Heart right ventricle (tissue), 16 donors: ENCODE measurements at regions not wholly inside any gene's neighbourhood (a gene's known extent, or its start where the extent isn't known, plus 50 kb on each side); places are given as distances from the start of the nearest gene placed in this dataset.

ENCODE experiments used
- ATAC-seq, 8 donors: fragments of 200-7000 bp; cut with Tn5 transposase; one replicate each; pipeline ENCODE4 v1.9.1; 2020; ENCODE audit warnings: mild to moderate bottlenecking in 8 of 8, moderate library complexity in 8 of 8, moderate number of reproducible peaks in 1 of 8
- DNase-seq, 2 donors: peaks; one replicate each; pipeline ENCODE4 v3.0.0-alpha.2; 2020
- H3K27ac ChIP-seq, 10 donors: fragments of 200-600 bp; sonication (generic) in 2 of 10; one replicate each; pipeline versions ENCODE4 v1.5.0 to v1.8.0; 2020 to 2022; ENCODE audit warnings: mild to moderate bottlenecking in 3 of 10
- H3K27me3 ChIP-seq, 7 donors: fragments of 200-600 bp; one replicate each; pipeline ENCODE4 v1.8.0; 2021 to 2022; ENCODE audit warnings: mild to moderate bottlenecking in 2 of 7
- H3K36me3 ChIP-seq, 9 donors: fragments of 200-600 bp; sonication (generic) in 1 of 9; one replicate each; pipeline versions ENCODE4 v1.5.0 to v1.8.0; 2020 to 2022; ENCODE audit warnings: mild to moderate bottlenecking in 2 of 9
- H3K4me1 ChIP-seq, 9 donors: fragments of 200-600 bp; sonication (generic) in 1 of 9; one replicate each; pipeline versions ENCODE4 v1.5.0 to v1.8.0; 2020 to 2022; ENCODE audit warnings: mild to moderate bottlenecking in 4 of 9
- H3K4me3 ChIP-seq, 10 donors: fragments of 200-600 bp; sonication (generic) in 2 of 10; one replicate each; pipeline versions ENCODE4 v1.5.0 to v1.8.0; 2020 to 2022; ENCODE audit warnings: mild to moderate bottlenecking in 7 of 10, moderate library complexity in 2 of 10
- H3K9me3 ChIP-seq, 11 donors: fragments of 200-600 bp in 10 of 11; sonication (generic) in 2 of 11; one replicate each; pipeline versions ENCODE4 v1.5.0 to v1.8.0; 2013 to 2022; ENCODE audit warnings: mild to moderate bottlenecking in 2 of 11, control low read depth in 1 of 11, moderate library complexity in 1 of 11
- WGBS, 2 donors: extraction: QIAGEN DNeasy Blood & Tissue Kit; methylation state at CpG; one replicate each; pipeline ENCODE4 v1.1.7; 2013; ENCODE audit warnings: inconsistent platforms in 1 of 2; 5-methylcytosine and 5-hydroxymethylcytosine counted together
- intact Hi-C, 10 donors: fragments of 100-400 bp; cut with DNase I; formaldehyde crosslinking; loops; one replicate each; pipeline versions ENCODE4 v1.11.1 to v1.14.2; 2022
- TF ChIP-seq, protein P1 (sequence below), 9 donors: fragments of 200-600 bp; sonication (generic) in 2 of 9; IDR thresholded peaks; one replicate each; pipeline versions ENCODE4 v1.5.0 to v1.8.0; 2021 to 2022; ENCODE audit warnings: antibody characterized with exemption in 9 of 9, mild to moderate bottlenecking in 5 of 9, moderate library complexity in 1 of 9
- donor health status: Arrhythmogenic right ventricular cardiomyopathy.
- donor health status: ischemic (EF 13 %, LVEDD 7.1; RV severe dilation, severe dysfunction).
- donor health status: healthy with polysubstance abuse.
- donor health status: DM: no; HTN: yes; CAD: no.
- donor health status: DM: no; HTN: no; CAD: no.
- donor health status: ischemic (EF 25% LVEDD 6.9; RV normal size, moderate dysfunction).
- donor health status: ischemic (EF 25% LVEDD 5.7; RV mildly dilated, moderate dysfunction).
- donor health status: healthy.
- donor health status: DM: yes; HTN: yes; CAD: no.
- donor health status: Ischemic cardiomyopathy.
- donor health status: ischemic (EF 35%, LVEDD 5.7; RV mildly dilated, moderate dysfunction).
- donor health status: nonischemic (EF 11% LVEDD 7.7; RV severe dilation, severe dysfunction).
- donor health status: DM: yes; HTN: yes; CAD: no.
- donor health status: PGD.
- donor health status: ischemic (EF 29% LVEDD 5.4; RV normal size, mild dysfunction).
- donor health status: nonischemic (EF 23%, LVEDD 6.1; RV moderate dilation, normal function).

DNA sequence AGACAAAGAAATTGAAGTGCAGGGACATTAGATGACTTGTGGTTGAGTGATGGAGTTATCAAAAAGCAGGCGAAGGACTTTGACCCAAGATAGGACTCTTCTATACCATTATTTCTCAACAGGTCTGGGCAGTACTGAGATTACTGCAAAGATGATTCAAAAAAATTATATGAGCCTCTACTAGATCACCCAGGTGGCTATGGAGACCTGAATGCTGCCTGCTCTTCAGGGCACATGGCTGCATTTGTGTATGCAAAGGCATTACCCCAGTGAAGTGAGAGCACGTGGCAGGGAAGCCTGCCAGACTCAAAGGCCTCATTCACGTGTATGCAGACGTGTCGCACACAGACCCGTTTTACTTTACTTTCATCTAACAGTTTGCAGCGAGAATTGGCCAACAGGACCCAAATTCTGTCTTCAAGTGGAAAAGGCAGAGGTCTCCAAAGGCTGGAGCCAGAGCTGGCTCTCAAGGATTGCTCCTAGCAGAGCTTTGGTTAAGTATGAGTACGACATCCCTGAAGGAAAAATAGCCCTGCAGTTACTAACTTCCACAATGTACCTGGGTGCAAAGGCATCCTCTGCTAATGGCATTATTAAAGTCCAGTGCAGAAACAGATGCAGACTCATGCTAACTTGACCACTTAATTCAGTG lies 113.8 kb upstream of the ARMC2 start:
- no peaks in the 10 kb centered on the region for H3K9me3 ChIP-seq
- DNase-seq (no peak), ATAC-seq (no peak)
- peaks cover 0 to 29% (median 9%) of the 10 kb centered on the region in 9 donors for H3K4me1 ChIP-seq
- no peaks in the 10 kb centered on the region for H3K27me3 ChIP-seq
- TF ChIP-seq, protein P1, sequence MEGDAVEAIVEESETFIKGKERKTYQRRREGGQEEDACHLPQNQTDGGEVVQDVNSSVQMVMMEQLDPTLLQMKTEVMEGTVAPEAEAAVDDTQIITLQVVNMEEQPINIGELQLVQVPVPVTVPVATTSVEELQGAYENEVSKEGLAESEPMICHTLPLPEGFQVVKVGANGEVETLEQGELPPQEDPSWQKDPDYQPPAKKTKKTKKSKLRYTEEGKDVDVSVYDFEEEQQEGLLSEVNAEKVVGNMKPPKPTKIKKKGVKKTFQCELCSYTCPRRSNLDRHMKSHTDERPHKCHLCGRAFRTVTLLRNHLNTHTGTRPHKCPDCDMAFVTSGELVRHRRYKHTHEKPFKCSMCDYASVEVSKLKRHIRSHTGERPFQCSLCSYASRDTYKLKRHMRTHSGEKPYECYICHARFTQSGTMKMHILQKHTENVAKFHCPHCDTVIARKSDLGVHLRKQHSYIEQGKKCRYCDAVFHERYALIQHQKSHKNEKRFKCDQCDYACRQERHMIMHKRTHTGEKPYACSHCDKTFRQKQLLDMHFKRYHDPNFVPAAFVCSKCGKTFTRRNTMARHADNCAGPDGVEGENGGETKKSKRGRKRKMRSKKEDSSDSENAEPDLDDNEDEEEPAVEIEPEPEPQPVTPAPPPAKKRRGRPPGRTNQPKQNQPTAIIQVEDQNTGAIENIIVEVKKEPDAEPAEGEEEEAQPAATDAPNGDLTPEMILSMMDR (IDR thresholded peaks at IDR 0.05), result no peak
- WGBS, 2 donors, result 84 to 85% methylated on average over 8 of the region's 8 CpGs
- H3K4me3 ChIP-seq, result no peak overlapping the region
- no peak overlapping the region for H3K27ac ChIP-seq
- intact Hi-C loops, result no loop called here
- H3K36me3 ChIP-seq, result no peaks in the 10 kb centered on the region

DNA sequence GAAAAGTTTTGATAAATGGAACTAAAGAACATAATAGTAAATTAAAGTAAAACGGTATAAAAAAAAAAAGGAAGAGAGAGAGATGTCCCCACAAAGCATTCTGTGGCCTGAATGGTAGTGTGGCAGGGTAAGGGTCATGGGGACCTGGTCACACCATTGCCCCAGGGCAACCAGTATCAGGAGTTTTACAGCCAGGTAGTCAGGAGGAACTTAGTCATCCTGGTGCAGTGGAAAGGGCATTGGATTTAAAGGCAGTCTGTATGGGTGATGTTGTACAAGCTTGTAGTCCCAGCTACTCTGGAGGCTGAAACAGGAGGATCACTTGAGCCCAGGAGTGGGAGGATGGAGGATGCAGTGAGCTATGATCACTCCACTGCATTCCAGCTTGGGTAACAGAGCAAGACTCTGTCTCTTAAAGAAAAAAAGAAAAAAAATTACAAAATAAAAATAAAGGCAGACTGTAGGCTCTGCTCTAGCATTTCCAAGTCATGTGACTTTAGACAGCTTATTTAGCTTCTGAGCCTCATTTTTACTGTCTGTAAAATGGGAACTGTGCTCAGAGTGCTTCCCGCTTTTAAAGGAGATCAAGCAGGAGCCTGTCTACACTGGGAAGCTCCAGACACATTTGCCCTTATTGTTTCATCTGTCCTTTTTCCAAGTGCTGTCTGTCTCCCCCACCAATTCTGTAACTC lies 112.8 kb upstream of the ARMC2 start:
- no peak overlapping the region for H3K4me3 ChIP-seq
- H3K27ac ChIP-seq, result no peak overlapping the region
- TF ChIP-seq, protein P1 (IDR thresholded peaks at IDR 0.05), result no peak
- DNase-seq (no peak), ATAC-seq (no peak)
- 89 to 98% methylated on average over 2 of the region's 2 CpGs for WGBS, 2 donors
- H3K4me1 ChIP-seq, result peaks cover 0 to 32% (median 13%) of the 10 kb centered on the region in 9 donors
- H3K27me3 ChIP-seq, result no peaks in the 10 kb centered on the region
- intact Hi-C loops, result no loop called here
- no peaks in the 10 kb centered on the region for H3K9me3 ChIP-seq
- no peaks in the 10 kb centered on the region for H3K36me3 ChIP-seq

DNA sequence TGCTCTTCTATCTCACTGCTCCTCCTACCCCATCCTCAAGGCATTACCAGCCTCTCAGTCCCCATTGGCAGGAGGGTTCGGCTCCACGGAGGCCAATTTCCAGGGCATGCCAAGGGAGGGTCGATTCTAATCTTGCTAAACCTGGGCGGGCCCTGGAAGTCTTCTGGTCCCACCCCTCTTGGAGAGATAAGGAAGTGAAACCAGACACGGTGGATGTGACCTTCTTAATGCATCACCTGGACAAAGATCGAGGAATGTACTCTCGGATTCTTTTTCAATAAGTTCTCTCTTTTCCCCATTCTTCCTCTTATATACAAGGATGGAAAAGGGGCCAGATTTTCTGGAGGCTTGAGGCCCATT lies 112.2 kb upstream of the ARMC2 start:
- peaks cover 0 to 32% (median 10%) of the 10 kb centered on the region in 9 donors for H3K4me1 ChIP-seq
- H3K4me3 ChIP-seq, result no peak overlapping the region
- WGBS, 2 donors, result 61 to 71% methylated on average over 7 of the region's 7 CpGs
- ATAC-seq (no peak), DNase-seq (no peak)
- no peaks in the 10 kb centered on the region for H3K9me3 ChIP-seq
- H3K36me3 ChIP-seq, result no peaks in the 10 kb centered on the region
- H3K27ac ChIP-seq, result no peak overlapping the region
- intact Hi-C loops, result no loop called here
- no peaks in the 10 kb centered on the region for H3K27me3 ChIP-seq
- TF ChIP-seq, protein P1 (IDR thresholded peaks at IDR 0.05), result no peak

DNA sequence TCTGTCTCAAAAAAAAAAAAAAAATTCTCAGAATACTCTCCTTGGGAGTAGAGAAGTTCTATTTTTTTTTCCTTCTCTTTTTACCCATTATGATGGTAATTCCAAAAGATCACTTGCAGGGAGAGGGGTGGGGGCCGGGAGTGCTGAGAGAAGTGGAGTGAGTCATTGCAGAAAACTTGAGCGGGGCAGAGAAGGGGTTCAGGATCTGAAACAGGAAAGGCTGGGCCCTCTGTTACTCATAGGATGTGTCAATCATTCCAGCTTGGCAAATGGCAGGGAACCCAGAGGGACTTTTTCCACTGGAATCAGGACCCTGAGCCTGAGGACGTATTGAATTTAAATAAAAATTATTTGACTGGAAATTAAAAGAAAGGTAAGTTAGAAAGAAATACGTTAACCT lies 111.4 kb upstream of the ARMC2 start:
- DNase-seq (peak in 1 of 2 donors; percentile 28), ATAC-seq (peak in 5 of 8 donors; percentile 30 to 72 (median 60))
- 35 to 52% methylated on average over 4 of the region's 4 CpGs for WGBS, 2 donors
- no peak overlapping the region for H3K4me3 ChIP-seq
- peak overlapping the region in 1 of 10 donors; percentile 73 for H3K27ac ChIP-seq
- intact Hi-C loops, result no loop called here
- H3K9me3 ChIP-seq, result no peaks in the 10 kb centered on the region
- TF ChIP-seq, protein P1 (IDR thresholded peaks at IDR 0.05), result no peak
- H3K36me3 ChIP-seq, result no peaks in the 10 kb centered on the region
- H3K27me3 ChIP-seq, result no peaks in the 10 kb centered on the region
- peaks cover 0 to 37% (median 14%) of the 10 kb centered on the region in 9 donors for H3K4me1 ChIP-seq
